ACC112 (cell line): ENCODE measurements at regions not wholly inside any gene's neighbourhood (a gene's known extent, or its start where the extent isn't known, plus 50 kb on each side); places are given as distances from the start of the nearest gene placed in this dataset.
"Not testable (repeated sequence)": the region's sequence is repeated elsewhere in the genome, so short reads cannot be mapped to it uniquely, and the experiment has no call there.

ENCODE experiments used
- H2AFZ ChIP-seq: fragments of 200-600 bp; sonication (generic); one replicate; pipeline ENCODE4 v1.6.0; 2017; ENCODE audit warnings: antibody characterized with exemption, low read length; ENCODE audit not compliant: unreplicated experiment
- H3K27ac ChIP-seq: fragments of 200-600 bp; sonication (generic); 2 replicates; pipeline ENCODE4 v1.5.1; 2014; ENCODE audit warnings: low read depth, mild to moderate bottlenecking, antibody characterized with exemption, low read length, moderate library complexity
- H3K27me3 ChIP-seq: fragments of 200-600 bp; sonication (generic); 2 replicates; pipeline ENCODE4 v1.6.1; 2014; ENCODE audit warnings: mild to moderate bottlenecking, antibody characterized with exemption, low read length, moderate library complexity, mixed read lengths; ENCODE audit not compliant: insufficient read depth
- H3K36me3 ChIP-seq: fragments of 200-600 bp; sonication (generic); 2 replicates; pipeline ENCODE4 v1.6.1; 2016; ENCODE audit warnings: mild to moderate bottlenecking, antibody characterized with exemption, low read length, moderate library complexity, mixed read lengths; ENCODE audit not compliant: insufficient read depth
- H3K4me1 ChIP-seq: fragments of 200-600 bp; sonication (generic); one replicate; pipeline ENCODE4 v1.6.1; 2016; ENCODE audit warnings: low read length, mixed read lengths; ENCODE audit not compliant: insufficient read depth, unreplicated experiment, control insufficient read depth
- H3K4me3 ChIP-seq: fragments of 200-600 bp; sonication (generic); 2 replicates; pipeline ENCODE4 v1.5.1; 2014; ENCODE audit warnings: mild to moderate bottlenecking, low read depth, low read length
- H3K79me2 ChIP-seq: fragments of 200-600 bp; sonication (generic); one replicate; pipeline ENCODE4 v1.6.0; 2016; ENCODE audit warnings: low read length; ENCODE audit not compliant: control insufficient read depth, unreplicated experiment, insufficient read depth

- Histone ChIP-seq H3K4me3 (no peak overlapping the region), H3K27ac (no peak overlapping the region), H2AFZ (no peak overlapping the region), H3K4me1 (no peaks in the 10 kb centered on the region), H3K79me2 (no peaks in the 10 kb centered on the region), H3K27me3 (no peaks in the 10 kb centered on the region), H3K36me3 (no peaks in the 10 kb centered on the region)
Observed at GRCh38 chr12:84157170-84157569, 755.4 kb downstream of the SLC6A15 start.

- not testable (repeated sequence) for H2AFZ ChIP-seq, H3K27ac ChIP-seq, H3K4me1 ChIP-seq, H3K27me3 ChIP-seq, H3K36me3 ChIP-seq, H3K4me3 ChIP-seq, H3K79me2 ChIP-seq
Observed at GRCh38 chr12:84154991-84155930, 757.3 kb downstream of the SLC6A15 start.

GRCh38 chr12:84154439-84154990 lies 758.1 kb downstream of the SLC6A15 start:
- not testable (repeated sequence) for H3K27ac ChIP-seq, H3K4me1 ChIP-seq, H3K79me2 ChIP-seq, H2AFZ ChIP-seq, H3K36me3 ChIP-seq, H3K27me3 ChIP-seq, H3K4me3 ChIP-seq

- Histone ChIP-seq H2AFZ (no peak overlapping the region), H3K27me3 (no peaks in the 10 kb centered on the region), H3K4me3 (no peak overlapping the region), H3K36me3 (no peaks in the 10 kb centered on the region), H3K4me1 (no peaks in the 10 kb centered on the region), H3K79me2 (no peaks in the 10 kb centered on the region), H3K27ac (no peak overlapping the region)
Observed at GRCh38 chr12:84150201-84150600, 762.4 kb downstream of the SLC6A15 start.

- H3K27me3 ChIP-seq, result no peaks in the 10 kb centered on the region
- no peaks in the 10 kb centered on the region for H3K79me2 ChIP-seq
- H3K4me3 ChIP-seq, result no peak overlapping the region
- no peak overlapping the region for H3K27ac ChIP-seq
- no peak overlapping the region for H2AFZ ChIP-seq
- no peaks in the 10 kb centered on the region for H3K4me1 ChIP-seq
- no peaks in the 10 kb centered on the region for H3K36me3 ChIP-seq
Observed at GRCh38 chr12:84148335-84148734, 764.3 kb downstream of the SLC6A15 start.

GRCh38 chr12:84136862-84137367 lies 775.7 kb downstream of the SLC6A15 start:
- Histone ChIP-seq H3K27ac (no peak overlapping the region), H3K27me3 (no peaks in the 10 kb centered on the region), H3K4me1 (no peaks in the 10 kb centered on the region), H3K4me3 (no peak overlapping the region), H3K36me3 (no peaks in the 10 kb centered on the region), H3K79me2 (no peaks in the 10 kb centered on the region), H2AFZ (no peak overlapping the region)

GRCh38 chr12:84135586-84136279 lies 776.9 kb downstream of the SLC6A15 start:
- no peaks in the 10 kb centered on the region for H3K36me3 ChIP-seq
- no peak overlapping the region for H2AFZ ChIP-seq
- no peak overlapping the region for H3K27ac ChIP-seq
- no peaks in the 10 kb centered on the region for H3K4me1 ChIP-seq
- H3K27me3 ChIP-seq, result no peaks in the 10 kb centered on the region
- H3K79me2 ChIP-seq, result no peaks in the 10 kb centered on the region
- no peak overlapping the region for H3K4me3 ChIP-seq

- no peaks in the 10 kb centered on the region for H3K4me1 ChIP-seq
- H3K27ac ChIP-seq, result no peak overlapping the region
- H3K27me3 ChIP-seq, result no peaks in the 10 kb centered on the region
- H3K36me3 ChIP-seq, result no peaks in the 10 kb centered on the region
- H3K4me3 ChIP-seq, result no peak overlapping the region
- no peak overlapping the region for H2AFZ ChIP-seq
- no peaks in the 10 kb centered on the region for H3K79me2 ChIP-seq
Observed at GRCh38 chr12:84134797-84135366, 777.7 kb downstream of the SLC6A15 start.

GRCh38 chr12:84131076-84131475 lies 781.5 kb downstream of the SLC6A15 start:
- Histone ChIP-seq H2AFZ (no peak overlapping the region), H3K27ac (peak overlapping the region; percentile 34; the same call in 1 of the 2 replicates)

GRCh38 chr12:84128117-84128991 lies 784.2 kb downstream of the SLC6A15 start:
- Histone ChIP-seq H3K79me2 (no peaks in the 10 kb centered on the region), H3K27me3 (no peaks in the 10 kb centered on the region), H3K36me3 (no peaks in the 10 kb centered on the region), H3K4me1 (no peaks in the 10 kb centered on the region), H3K27ac (no peak overlapping the region), H3K4me3 (no peak overlapping the region), H2AFZ (no peak overlapping the region)

More at GRCh38 chr12:84131076-84131475, 781.5 kb downstream of the SLC6A15 start:
- Histone ChIP-seq H3K4me1 (no peaks in the 10 kb centered on the region), H3K79me2 (no peaks in the 10 kb centered on the region), H3K36me3 (no peaks in the 10 kb centered on the region), H3K4me3 (no peak overlapping the region), H3K27me3 (no peaks in the 10 kb centered on the region)
